WTC11 (cell line): ENCODE measurements at regions not wholly inside any gene's neighbourhood (a gene's known extent, or its start where the extent isn't known, plus 50 kb on each side); places are given as distances from the start of the nearest gene placed in this dataset.

Source experiments
- ATAC-seq: fragments of 200-7000 bp; cut with Tn5 transposase; 2 replicates; pipeline ENCODE4 v1.10.0; 2021; ENCODE audit warnings: mild to moderate bottlenecking, moderate library complexity
- CTCF ChIA-PET: fragments of 300-600 bp; sonication (Branson Sonifier 250); formaldehyde crosslinking; loops from one replicate; lab custom pipeline; 2021; ENCODE audit warnings: antibody characterized with exemption; lab: Charles Lee
- POLR2A ChIA-PET: fragments of 350-600 bp; sonication (Branson Sonifier 250); formaldehyde crosslinking; loops from one replicate; lab custom pipeline; 2021; ENCODE audit warnings: antibody characterized with exemption; lab: Charles Lee
- DNase-seq: peaks from one replicate; pipeline ENCODE4 v3.0.0; 2021; ENCODE audit warnings: low spot score
- H3K27ac Mint-ChIP-seq: 2 replicates; pipeline ENCODE4 v1.8.0; 2021; ENCODE audit warnings: mixed read lengths
- H3K27me3 Mint-ChIP-seq: 2 replicates; pipeline ENCODE4 v1.8.0; 2021; ENCODE audit warnings: low read depth, mild to moderate bottlenecking, moderate library complexity, mixed read lengths
- H3K36me3 Mint-ChIP-seq: 2 replicates; pipeline ENCODE4 v1.8.0; 2021; ENCODE audit warnings: mixed read lengths
- H3K4me1 Mint-ChIP-seq: 2 replicates; pipeline ENCODE4 v1.8.0; 2022; ENCODE audit warnings: mixed read lengths
- H3K4me3 Mint-ChIP-seq: 2 replicates; pipeline ENCODE4 v1.8.0; 2021; ENCODE audit warnings: mild to moderate bottlenecking, moderate library complexity, mixed read lengths
- H3K9me3 Mint-ChIP-seq: 2 replicates; pipeline ENCODE4 v1.8.0; 2021; ENCODE audit warnings: mixed read lengths
- ARID4B ChIP-seq: sonication (generic); formaldehyde crosslinking; IDR thresholded peaks from 2 replicates; pipeline ENCODE4 v1.8.0; 2023; ENCODE audit warnings: missing genetic modification reagents, mild to moderate bottlenecking, borderline replicate concordance
- E2F1 ChIP-seq: sonication (generic); formaldehyde crosslinking; IDR thresholded peaks from 2 replicates; pipeline ENCODE4 v1.8.0; 2022; ENCODE audit warnings: mild to moderate bottlenecking, missing genetic modification reagents
- FOXK1 ChIP-seq: sonication (generic); formaldehyde crosslinking; IDR thresholded peaks from 2 replicates; pipeline ENCODE4 v1.8.0; 2022; ENCODE audit warnings: mild to moderate bottlenecking, moderate library complexity, missing genetic modification reagents
- GTF2I ChIP-seq: fragments of 250-450 bp; sonication (Bioruptor Pico); conservative IDR thresholded peaks from 2 replicates; pipeline ENCODE4 v1.4.0; 2021; ENCODE audit warnings: mild to moderate bottlenecking
- MLX ChIP-seq: sonication (generic); formaldehyde crosslinking; IDR thresholded peaks from 2 replicates; pipeline ENCODE4 v1.8.1; 2023; ENCODE audit warnings: mild to moderate bottlenecking, missing genetic modification reagents, moderate library complexity
- MYBL2 ChIP-seq: sonication (generic); formaldehyde crosslinking; IDR thresholded peaks from 2 replicates; pipeline ENCODE4 v1.8.1; 2023; ENCODE audit warnings: mild to moderate bottlenecking, moderate library complexity, missing genetic modification reagents
- NFE2L1 ChIP-seq: sonication (generic); formaldehyde crosslinking; IDR thresholded peaks from 2 replicates; pipeline ENCODE4 v1.8.1; 2023; ENCODE audit warnings: missing genetic modification reagents
- PRDM15 ChIP-seq: sonication (generic); formaldehyde crosslinking; IDR thresholded peaks from 2 replicates; pipeline ENCODE4 v1.8.0; 2022; ENCODE audit warnings: missing genetic modification reagents
- RELA ChIP-seq: sonication (generic); formaldehyde crosslinking; IDR thresholded peaks from 2 replicates; pipeline ENCODE4 v1.8.1; 2022; ENCODE audit warnings: missing genetic modification reagents, mild to moderate bottlenecking, borderline replicate concordance
- ZBTB43 ChIP-seq: sonication (generic); formaldehyde crosslinking; IDR thresholded peaks from 2 replicates; pipeline ENCODE4 v1.8.1; 2023; ENCODE audit warnings: mild to moderate bottlenecking, missing genetic modification reagents
- ZNF232 ChIP-seq: sonication (generic); formaldehyde crosslinking; IDR thresholded peaks from 2 replicates; pipeline ENCODE4 v1.8.0; 2022; ENCODE audit warnings: mild to moderate bottlenecking, missing genetic modification reagents

- ATAC-seq (0 out of 2 replicates have a peak, but pooled peaks have one; percentile 3), DNase-seq (no peak)
- POLR2A ChIA-PET, result no interaction called here
- Mint-ChIP-seq H3K9me3 (no peaks in the 10 kb centered on the region), H3K4me1 (peaks cover 46% of the 10 kb centered on the region), H3K27ac (peak overlapping the region; percentile 70; the same call in 1 of the 2 replicates), H3K36me3 (peaks cover 11% of the 10 kb centered on the region), H3K4me3 (no peak overlapping the region), H3K27me3 (no peaks in the 10 kb centered on the region)
- no peak for TF ChIP-seq NFE2L1 (CRISPR knock-in tag)
- TF ChIP-seq PRDM15 (CRISPR knock-in tag), result peak; percentile 85
- CTCF ChIA-PET, result interaction anchor here (1.4 kb wide), 1 partner anchor 30 kb away, joined by 6 read pairs; no protein-coding TSS in a partner anchor
These were observed 135.7 kb downstream of the SHANK2 start for GRCh38 chr11:71116693-71117040.

GRCh38 chr11:71115770-71116692, 136.3 kb downstream of the SHANK2 start:
- H3K27ac Mint-ChIP-seq, result no peak overlapping the region
- ChIA-PET POLR2A (no interaction called here), CTCF (interaction anchor here (1.4 kb wide), 1 partner anchor 29 kb away, joined by 6 read pairs; no protein-coding TSS in a partner anchor)
- TF ChIP-seq ARID4B (no peak), MYBL2 (CRISPR knock-in tag) (no peak), E2F1 (no peak), ZNF232 (CRISPR knock-in tag) (no peak), RELA (CRISPR knock-in tag) (no peak), GTF2I (CRISPR knock-in tag) (no peak), MLX (no peak), ZBTB43 (CRISPR knock-in tag) (no peak), FOXK1 (no peak)
- no peak overlapping the region for H3K4me3 Mint-ChIP-seq
- ATAC-seq (no peak), DNase-seq (no peak)
- H3K4me1 Mint-ChIP-seq, result peaks cover 43% of the 10 kb centered on the region
- H3K27me3 Mint-ChIP-seq, result no peaks in the 10 kb centered on the region
- H3K9me3 Mint-ChIP-seq, result no peaks in the 10 kb centered on the region
- peaks cover 11% of the 10 kb centered on the region for H3K36me3 Mint-ChIP-seq
